Neural progenitor cell (in vitro differentiated cells): ENCODE measurements at regions not wholly inside any gene's neighbourhood (a gene's known extent, or its start where the extent isn't known, plus 50 kb on each side); places are given as distances from the start of the nearest gene placed in this dataset.

ENCODE experiments used
- DNase-seq: peaks from one replicate; pipeline ENCODE4 v3.0.0-alpha.2; 2016; ENCODE audit warnings: low spot score
- H2AFZ ChIP-seq: fragments of 200-600 bp; sonication (generic); replicated peaks from 2 replicates; pipeline ENCODE4 v1.6.1; 2016; ENCODE audit warnings: antibody characterized with exemption
- H3F3A ChIP-seq: fragments of 200-600 bp; sonication (generic); 2 replicates; pipeline ENCODE4 v1.6.1; 2016; ENCODE audit warnings: antibody characterized with exemption, low read depth
- H3K27ac ChIP-seq: fragments of 200-600 bp; sonication (generic); 2 replicates; pipeline ENCODE4 v1.5.1; 2016; ENCODE audit warnings: mild to moderate bottlenecking
- H3K27me3 ChIP-seq: fragments of 200-600 bp; sonication (generic); 2 replicates; pipeline ENCODE4 v1.6.1; 2016; ENCODE audit warnings: mild to moderate bottlenecking, moderate library complexity
- H3K36me3 ChIP-seq: fragments of 200-600 bp; sonication (generic); 2 replicates; pipeline ENCODE4 v1.5.1; 2016
- H3K4me1 ChIP-seq: fragments of 200-600 bp; sonication (generic); 2 replicates; pipeline ENCODE4 v1.6.1; 2016; ENCODE audit warnings: mixed run types
- H3K4me2 ChIP-seq: fragments of 200-600 bp; sonication (generic); 2 replicates; pipeline ENCODE4 v1.6.1; 2016
- H3K4me3 ChIP-seq: fragments of 200-600 bp; sonication (generic); 2 replicates; pipeline ENCODE4 v1.5.1; 2016
- H3K79me2 ChIP-seq: fragments of 200-600 bp; sonication (generic); 2 replicates; pipeline ENCODE4 v1.6.1; 2016; ENCODE audit warnings: low read depth
- H3K9ac ChIP-seq: fragments of 200-600 bp; sonication (generic); 2 replicates; pipeline ENCODE4 v1.6.1; 2016
- H3K9me3 ChIP-seq: fragments of 200-600 bp; sonication (generic); 2 replicates; pipeline ENCODE4 v1.5.1; 2016; ENCODE audit warnings: low read depth
- H4K20me1 ChIP-seq: fragments of 200-600 bp; sonication (generic); 2 replicates; pipeline ENCODE4 v1.6.1; 2016; ENCODE audit warnings: low read depth
- H3K27ac Mint-ChIP-seq: 3 replicates; pipeline ENCODE4 v1.8.0; 2021; ENCODE audit warnings: mixed read lengths
- H3K27me3 Mint-ChIP-seq: 2 replicates; pipeline ENCODE4 v1.8.0; 2022; ENCODE audit warnings: low read depth, mild to moderate bottlenecking, inconsistent platforms, moderate library complexity, mixed read lengths; ENCODE audit not compliant: insufficient read depth
- H3K36me3 Mint-ChIP-seq: 3 replicates; pipeline ENCODE4 v1.8.0; 2021; ENCODE audit warnings: mixed read lengths
- H3K4me1 Mint-ChIP-seq: 3 replicates; pipeline ENCODE4 v1.8.0; 2021; ENCODE audit warnings: mixed read lengths
- H3K4me3 Mint-ChIP-seq: 3 replicates; pipeline ENCODE4 v1.8.0; 2021; ENCODE audit warnings: mild to moderate bottlenecking, moderate library complexity, mixed read lengths
- H3K9me3 Mint-ChIP-seq: 3 replicates; pipeline ENCODE4 v1.8.0; 2020; ENCODE audit warnings: mixed read lengths
- CTCF ChIP-seq: fragments of 200-600 bp; sonication (generic); IDR thresholded peaks from 2 replicates; pipeline ENCODE4 v1.5.1; 2017; ENCODE audit warnings: antibody characterized with exemption, mild to moderate bottlenecking
- EZH2 ChIP-seq: fragments of 200-600 bp; sonication (generic); IDR thresholded peaks from 2 replicates; pipeline ENCODE4 v1.6.1; 2017; ENCODE audit warnings: antibody characterized with exemption, mild to moderate bottlenecking, moderate library complexity
- EZH2phosphoT487 ChIP-seq: fragments of 200-600 bp; sonication (generic); IDR thresholded peaks from 2 replicates; pipeline ENCODE4 v1.6.1; 2017; ENCODE audit warnings: antibody characterized with exemption

- Mint-ChIP-seq H3K4me3 (no peak overlapping the region), H3K9me3 (no peaks in the 10 kb centered on the region), H3K27me3 (no peaks in the 10 kb centered on the region), H3K36me3 (no peaks in the 10 kb centered on the region), H3K27ac (no peak overlapping the region), H3K4me1 (no peaks in the 10 kb centered on the region)
- no peak for DNase-seq
- H3F3A ChIP-seq, result no peaks in the 10 kb centered on the region
- H3K4me3 ChIP-seq, result no peak overlapping the region
- H3K9me3 ChIP-seq, result no peaks in the 10 kb centered on the region
- no peak overlapping the region for H3K4me2 ChIP-seq
- no peak overlapping the region for H3K9ac ChIP-seq
- H2AFZ ChIP-seq, result no peak overlapping the region
- no peaks in the 10 kb centered on the region for H3K36me3 ChIP-seq
- H3K4me1 ChIP-seq, result no peaks in the 10 kb centered on the region
- no peak for TF ChIP-seq CTCF
- TF ChIP-seq EZH2phosphoT487, result no peak
- no peak for TF ChIP-seq EZH2
- no peaks in the 10 kb centered on the region for H4K20me1 ChIP-seq
- H3K79me2 ChIP-seq, result no peaks in the 10 kb centered on the region
- no peak overlapping the region for H3K27ac ChIP-seq
- H3K27me3 ChIP-seq, result no peaks in the 10 kb centered on the region
Measured at GRCh38 chr5:24786108-24786507, 141.3 kb upstream of the CDH10 start.

- Mint-ChIP-seq H3K36me3 (no peaks in the 10 kb centered on the region), H3K9me3 (no peaks in the 10 kb centered on the region), H3K4me3 (no peak overlapping the region), H3K4me1 (no peaks in the 10 kb centered on the region), H3K27me3 (no peaks in the 10 kb centered on the region), H3K27ac (no peak overlapping the region)
- no peaks in the 10 kb centered on the region for H4K20me1 ChIP-seq
- no peak overlapping the region for H2AFZ ChIP-seq
- no peaks in the 10 kb centered on the region for H3K9me3 ChIP-seq
- no peak overlapping the region for H3K27ac ChIP-seq
- no peak overlapping the region for H3K4me2 ChIP-seq
- DNase-seq, result no peak
- no peaks in the 10 kb centered on the region for H3K27me3 ChIP-seq
- no peaks in the 10 kb centered on the region for H3K4me1 ChIP-seq
- no peak overlapping the region for H3K9ac ChIP-seq
- no peak overlapping the region for H3K4me3 ChIP-seq
- H3F3A ChIP-seq, result no peaks in the 10 kb centered on the region
- no peaks in the 10 kb centered on the region for H3K79me2 ChIP-seq
- no peak for TF ChIP-seq CTCF
- no peak for TF ChIP-seq EZH2phosphoT487
- no peak for TF ChIP-seq EZH2
- no peaks in the 10 kb centered on the region for H3K36me3 ChIP-seq
Measured at GRCh38 chr5:24783596-24783995, 138.8 kb upstream of the CDH10 start.

- no peaks in the 10 kb centered on the region for H3K9me3 ChIP-seq
- H3K9ac ChIP-seq, result no peak overlapping the region
- no peak overlapping the region for H2AFZ ChIP-seq
- H3K36me3 ChIP-seq, result no peaks in the 10 kb centered on the region
- Mint-ChIP-seq H3K4me3 (no peak overlapping the region), H3K9me3 (no peaks in the 10 kb centered on the region), H3K27me3 (no peaks in the 10 kb centered on the region), H3K36me3 (no peaks in the 10 kb centered on the region), H3K27ac (no peak overlapping the region), H3K4me1 (no peaks in the 10 kb centered on the region)
- no peaks in the 10 kb centered on the region for H4K20me1 ChIP-seq
- H3K27ac ChIP-seq, result no peak overlapping the region
- no peaks in the 10 kb centered on the region for H3K27me3 ChIP-seq
- H3K4me1 ChIP-seq, result no peaks in the 10 kb centered on the region
- no peaks in the 10 kb centered on the region for H3F3A ChIP-seq
- DNase-seq, result no peak
- no peaks in the 10 kb centered on the region for H3K79me2 ChIP-seq
- no peak overlapping the region for H3K4me3 ChIP-seq
- no peak for TF ChIP-seq EZH2
- no peak for TF ChIP-seq EZH2phosphoT487
- no peak for TF ChIP-seq CTCF
- no peak overlapping the region for H3K4me2 ChIP-seq
Measured at GRCh38 chr5:24777392-24777791, 132.6 kb upstream of the CDH10 start.

GRCh38 chr5:24773261-24773660 is 128.5 kb upstream of the CDH10 start:
- no peak overlapping the region for H3K27ac ChIP-seq
- no peaks in the 10 kb centered on the region for H3K9me3 Mint-ChIP-seq
- no peaks in the 10 kb centered on the region for H3K79me2 ChIP-seq
- H3K27me3 Mint-ChIP-seq, result no peaks in the 10 kb centered on the region
- TF ChIP-seq EZH2 (no peak), EZH2phosphoT487 (no peak), CTCF (no peak)
- no peak overlapping the region for H3K4me2 ChIP-seq
- no peak overlapping the region for H3K9ac ChIP-seq
- no peaks in the 10 kb centered on the region for H4K20me1 ChIP-seq
- H2AFZ ChIP-seq, result no peak overlapping the region
- H3K36me3 ChIP-seq, result no peaks in the 10 kb centered on the region
- no peak for DNase-seq
- H3K9me3 ChIP-seq, result no peaks in the 10 kb centered on the region
- H3K4me1 ChIP-seq, result no peaks in the 10 kb centered on the region
- no peak overlapping the region for H3K4me3 ChIP-seq
- no peaks in the 10 kb centered on the region for H3K36me3 Mint-ChIP-seq
- H3K27ac Mint-ChIP-seq, result no peak overlapping the region
- no peaks in the 10 kb centered on the region for H3K4me1 Mint-ChIP-seq
- H3K4me3 Mint-ChIP-seq, result no peak overlapping the region
- H3K27me3 ChIP-seq, result no peaks in the 10 kb centered on the region
- no peaks in the 10 kb centered on the region for H3F3A ChIP-seq
